HCT116 (cell line): ENCODE measurements at regions not wholly inside any gene's neighbourhood (a gene's known extent, or its start where the extent isn't known, plus 50 kb on each side); places are given as distances from the start of the nearest gene placed in this dataset.

Experiments used
- ATAC-seq: fragments of 200-7000 bp; cut with Tn5 transposase; 2 replicates; pipeline ENCODE4 v1.9.1; 2020; ENCODE audit warnings: mild to moderate bottlenecking, moderate library complexity
- BruUV-seq: library from RNA; stranded (reverse); fragments of 400-500 nt; replicated peaks from 2 replicates; lab custom pipeline; 2021; lab: Mats Ljungman, UMichigan
- CTCF ChIA-PET: fragments of 300-600 bp; sonication (Branson Sonifier 250); formaldehyde crosslinking; loops from one replicate; lab custom pipeline; 2021; ENCODE audit warnings: antibody characterized with exemption; lab: Charles Lee
- POLR2A ChIA-PET: fragments of 300-600, 350-600 bp; sonication (Branson Sonifier 250); formaldehyde crosslinking; loops from one replicate; lab custom pipeline; 2021; ENCODE audit warnings: antibody characterized with exemption; lab: Charles Lee
- RAD21 ChIA-PET, 2 experiments: fragments of 300-600 bp; sonication (Branson Sonifier 250); formaldehyde crosslinking; loops; one replicate each; lab custom pipeline; 2023; ENCODE audit warnings: low total read pairs in 2 of 2; ENCODE audit not compliant: uncharacterized antibody in 2 of 2, unreplicated experiment in 2 of 2, low non-redundant PET in 1 of 2; lab: Charles Lee
- DNase-seq: peaks from one replicate; pipeline ENCODE4 v3.0.0-alpha.2; 2010; ENCODE audit warnings: low read depth, low spot score
- H2AFZ ChIP-seq: fragments of 200-600 bp; shearing (Covaris generic), sonication (generic); 2 replicates; pipeline ENCODE4 v1.6.1; 2017; ENCODE audit warnings: low read depth, mixed run types, mixed read lengths, antibody characterized with exemption, low read length; ENCODE audit not compliant: poor library complexity, severe bottlenecking
- H3K27ac ChIP-seq: 2 replicates; pipeline ENCODE4 v1.5.1; 2012; ENCODE audit warnings: low read depth, low read length
- H3K27me3 ChIP-seq: fragments of 200-600 bp; sonication (generic); 2 replicates; pipeline ENCODE4 v1.6.1; 2016; ENCODE audit warnings: mixed run types, low read length, mixed read lengths; ENCODE audit not compliant: insufficient read depth
- H3K36me3 ChIP-seq, 2 experiments: fragments of 200-500 bp in 1 of 2; fragments of 200-600 bp in 1 of 2; sonication (Bioruptor generic) in 1 of 2; sonication (generic) in 1 of 2; 2 replicates each; pipeline versions ENCODE4 v1.5.1 to v1.6.1; 2014 to 2016; ENCODE audit warnings: low read length in 2 of 2, inconsistent platforms in 1 of 2, mixed read lengths in 1 of 2, mixed run types in 1 of 2; ENCODE audit not compliant: insufficient read depth in 2 of 2, control insufficient read depth in 1 of 2
- H3K4me1 ChIP-seq, 2 experiments: fragments of 200-600 bp in 1 of 2; sonication (generic) in 1 of 2; 2 replicates each; pipeline versions ENCODE4 v1.5.1 to v1.6.1; 2012 to 2017; ENCODE audit warnings: low read length in 2 of 2, inconsistent platforms in 1 of 2, mild to moderate bottlenecking in 1 of 2, mixed read lengths in 1 of 2, mixed run types in 1 of 2, moderate library complexity in 1 of 2; ENCODE audit not compliant: insufficient read depth in 2 of 2, control insufficient read depth in 1 of 2
- H3K4me2 ChIP-seq: fragments of 200-600 bp; sonication (generic); 2 replicates; pipeline ENCODE4 v1.6.1; 2017; ENCODE audit warnings: mixed run types, low read length, mixed read lengths
- H3K4me3 ChIP-seq, 2 experiments: fragments of 200-600 bp in 1 of 2; sonication (generic) in 1 of 2; replicated peaks in 1 of 2; 2 replicates each; pipeline ENCODE4 v1.5.1; 2011 to 2016; ENCODE audit warnings: low read length in 2 of 2, control low read depth in 1 of 2, low read depth in 1 of 2, mild to moderate bottlenecking in 1 of 2, mixed read lengths in 1 of 2, mixed run types in 1 of 2
- H3K79me2 ChIP-seq: fragments of 200-600 bp; sonication (generic); 2 replicates; pipeline ENCODE4 v1.6.1; 2017; ENCODE audit warnings: mild to moderate bottlenecking, mixed run types, low read length, moderate library complexity, mixed read lengths; ENCODE audit not compliant: insufficient read depth
- H3K9ac ChIP-seq: fragments of 200-600 bp; sonication (generic); 2 replicates; pipeline ENCODE4 v1.6.1; 2016; ENCODE audit warnings: low read length, mixed read lengths
- H3K9me2 ChIP-seq: fragments of 200-600 bp; sonication (generic), shearing (Covaris generic); 2 replicates; pipeline ENCODE4 v1.6.1; 2017; ENCODE audit warnings: mixed run types, mild to moderate bottlenecking, moderate library complexity; ENCODE audit not compliant: insufficient read depth
- H3K9me3 ChIP-seq, 2 experiments: fragments of 200-500 bp in 1 of 2; fragments of 200-600 bp in 1 of 2; sonication (Bioruptor generic) in 1 of 2; sonication (generic) in 1 of 2; 2 replicates each; pipeline ENCODE4 v1.6.1; 2014 to 2017; ENCODE audit warnings: low read length in 2 of 2, mixed read lengths in 2 of 2, inconsistent platforms in 1 of 2, low read depth in 1 of 2, mild to moderate bottlenecking in 1 of 2, mixed run types in 1 of 2, moderate library complexity in 1 of 2; ENCODE audit not compliant: control insufficient read depth in 1 of 2, insufficient read depth in 1 of 2
- H4K20me1 ChIP-seq: fragments of 200-600 bp; sonication (generic), shearing (Covaris generic); 2 replicates; pipeline ENCODE4 v1.6.1; 2017; ENCODE audit warnings: mixed run types, mild to moderate bottlenecking, moderate library complexity; ENCODE audit not compliant: insufficient read depth
- ATF3 ChIP-seq: IDR thresholded peaks from 2 replicates; pipeline ENCODE4 v1.6.1; 2012
- CTCF ChIP-seq, 3 experiments: fragments of 200-600 bp in 1 of 3; sonication (generic) in 1 of 3; IDR thresholded peaks in 2 of 3; conservative IDR thresholded peaks in 1 of 3; 2 replicates each; pipeline ENCODE4 v1.5.1; 2012 to 2017; ENCODE audit warnings: low read depth in 2 of 3, low read length in 2 of 3, antibody characterized with exemption in 1 of 3, borderline replicate concordance in 1 of 3, control low read depth in 1 of 3, mild to moderate bottlenecking in 1 of 3, mixed read lengths in 1 of 3, mixed run types in 1 of 3, moderate library complexity in 1 of 3; ENCODE audit not compliant: insufficient read depth in 1 of 3
- ELF1 ChIP-seq: IDR thresholded peaks from 2 replicates; pipeline ENCODE4 v1.6.1; 2012; ENCODE audit warnings: low read depth, borderline replicate concordance
- EZH2 ChIP-seq: fragments of 200-600 bp; sonication (generic); IDR thresholded peaks from 2 replicates; pipeline ENCODE4 v1.6.1; 2017; ENCODE audit warnings: antibody characterized with exemption, mixed run types
- FOSL1 ChIP-seq: IDR thresholded peaks from 2 replicates; pipeline ENCODE4 v1.6.1; 2012; ENCODE audit warnings: low read depth
- POLR2AphosphoS5 ChIP-seq: IDR thresholded peaks from 2 replicates; pipeline ENCODE4 v1.6.1; 2011; ENCODE audit warnings: mild to moderate bottlenecking, low read depth, low read length, moderate library complexity
- TCF7L2 ChIP-seq: IDR thresholded peaks from 2 replicates; pipeline ENCODE4 v1.7.0; 2011; ENCODE audit warnings: borderline replicate concordance, inconsistent platforms; ENCODE audit not compliant: insufficient read depth, insufficient read length; ENCODE audit errors: extremely low read depth
- intact Hi-C: fragments of 100-400 bp; cut with micrococcal nuclease; formaldehyde crosslinking; loops from 2 replicates; pipeline ENCODE4 v1.10.0; 2022
- TF ChIP-seq, protein P1 (sequence below): IDR thresholded peaks from 2 replicates; pipeline ENCODE4 v1.6.1; 2012; ENCODE audit warnings: low read depth
- TF ChIP-seq, protein P2 (sequence below): IDR thresholded peaks from 2 replicates; pipeline ENCODE4 v1.6.1; 2012

GRCh38 chr22:22348127-22348814 is 103.7 kb downstream of the VPREB1 start:
- RAD21 ChIA-PET, result no interaction called here
- Histone ChIP-seq H3K36me3 (no peaks in the 10 kb centered on the region), H3K4me2 (no peak overlapping the region), H2AFZ (no peak overlapping the region), H3K9me2 (no peaks in the 10 kb centered on the region), H3K79me2 (no peaks in the 10 kb centered on the region), H3K27ac (no peak overlapping the region), H3K4me3 (no peak overlapping the region), H4K20me1 (no peaks in the 10 kb centered on the region), H3K9me3 (no peaks in the 10 kb centered on the region), H3K4me1 (peaks cover 3 to 5% of the 10 kb centered on the region in 2 experiments; a peak in 2 of 4 replicates), H3K9ac (no peak overlapping the region), H3K27me3 (peaks cover 25% of the 10 kb centered on the region)
- ATAC-seq (peak; percentile 95), DNase-seq (peak; percentile 26)
- intact Hi-C loops, result loop anchor here (10.0 kb wide), 1 partner anchor 143 kb away; no protein-coding TSS in a partner anchor
- CTCF ChIA-PET, result interaction anchor here (0.7 to 1.2 kb wide), 8 partner anchors 9 to 529 kb away, joined by 3 to 9 read pairs (median 3); no protein-coding TSS in a partner anchor
- peak; percentile 68 for TF ChIP-seq TCF7L2
- peak; percentile 31 to 49 (median 42); a peak in 5 of 6 replicates for TF ChIP-seq CTCF (IDR thresholded peaks at IDR 0.05 in 2 of 3, conservative IDR thresholded peaks at IDR 0.05 in 1 of 3; ENCODE audit: borderline replicate concordance in 1 of 3, insufficient read depth in 1 of 3, low read depth in 2 of 3, low read length in 2 of 3)
- TF ChIP-seq ELF1, result no peak
- BruUV-seq, result no TSS peak
- POLR2A ChIA-PET, result no interaction called here

DNA sequence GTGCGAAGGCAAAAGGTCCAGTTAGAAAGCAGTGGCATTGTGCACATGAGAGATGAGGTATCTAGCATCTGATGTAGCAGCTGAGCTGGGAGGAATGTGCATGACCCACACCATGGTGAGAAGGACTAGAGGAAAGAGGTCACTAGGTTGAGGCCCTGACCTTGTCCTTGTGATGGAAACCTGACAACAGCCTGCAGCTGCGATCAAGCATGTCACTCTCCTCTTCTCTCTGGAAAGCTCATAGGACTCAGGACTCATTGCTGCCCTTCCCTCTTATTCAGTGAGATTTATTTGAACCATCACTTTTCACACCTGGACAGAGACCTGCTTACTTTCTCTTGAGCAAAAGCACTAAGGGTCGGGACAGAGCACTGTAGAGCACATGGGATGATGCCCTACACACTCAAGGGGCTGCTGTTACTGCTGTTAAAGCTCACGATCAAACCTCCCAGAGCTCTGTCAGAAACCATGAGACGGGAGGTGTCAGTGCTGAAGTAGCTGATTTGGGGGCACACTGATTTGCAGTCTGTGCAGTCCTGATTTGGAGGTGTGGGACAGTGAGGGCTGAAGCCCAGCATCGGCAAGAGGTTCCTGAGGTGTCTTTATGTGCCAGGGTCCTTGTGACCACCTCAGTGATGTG is 104.3 kb downstream of the VPREB1 start:
- RAD21 ChIA-PET, result no interaction called here
- H4K20me1 ChIP-seq, result no peaks in the 10 kb centered on the region
- no peak for DNase-seq
- H3K27me3 ChIP-seq, result peaks cover 25% of the 10 kb centered on the region
- no peak overlapping the region for H3K4me2 ChIP-seq
- ATAC-seq, result no peak
- H3K36me3 ChIP-seq, result no peaks in the 10 kb centered on the region
- H3K9me3 ChIP-seq, result no peaks in the 10 kb centered on the region
- no peak overlapping the region for H3K27ac ChIP-seq
- no peaks in the 10 kb centered on the region for H3K79me2 ChIP-seq
- H2AFZ ChIP-seq, result no peak overlapping the region
- peaks cover 3 to 5% of the 10 kb centered on the region in 2 experiments; a peak in 2 of 4 replicates for H3K4me1 ChIP-seq
- TF ChIP-seq POLR2AphosphoS5, result no peak
- TF ChIP-seq EZH2, result no peak
- no peak for TF ChIP-seq FOSL1
- TF ChIP-seq, protein P1, sequence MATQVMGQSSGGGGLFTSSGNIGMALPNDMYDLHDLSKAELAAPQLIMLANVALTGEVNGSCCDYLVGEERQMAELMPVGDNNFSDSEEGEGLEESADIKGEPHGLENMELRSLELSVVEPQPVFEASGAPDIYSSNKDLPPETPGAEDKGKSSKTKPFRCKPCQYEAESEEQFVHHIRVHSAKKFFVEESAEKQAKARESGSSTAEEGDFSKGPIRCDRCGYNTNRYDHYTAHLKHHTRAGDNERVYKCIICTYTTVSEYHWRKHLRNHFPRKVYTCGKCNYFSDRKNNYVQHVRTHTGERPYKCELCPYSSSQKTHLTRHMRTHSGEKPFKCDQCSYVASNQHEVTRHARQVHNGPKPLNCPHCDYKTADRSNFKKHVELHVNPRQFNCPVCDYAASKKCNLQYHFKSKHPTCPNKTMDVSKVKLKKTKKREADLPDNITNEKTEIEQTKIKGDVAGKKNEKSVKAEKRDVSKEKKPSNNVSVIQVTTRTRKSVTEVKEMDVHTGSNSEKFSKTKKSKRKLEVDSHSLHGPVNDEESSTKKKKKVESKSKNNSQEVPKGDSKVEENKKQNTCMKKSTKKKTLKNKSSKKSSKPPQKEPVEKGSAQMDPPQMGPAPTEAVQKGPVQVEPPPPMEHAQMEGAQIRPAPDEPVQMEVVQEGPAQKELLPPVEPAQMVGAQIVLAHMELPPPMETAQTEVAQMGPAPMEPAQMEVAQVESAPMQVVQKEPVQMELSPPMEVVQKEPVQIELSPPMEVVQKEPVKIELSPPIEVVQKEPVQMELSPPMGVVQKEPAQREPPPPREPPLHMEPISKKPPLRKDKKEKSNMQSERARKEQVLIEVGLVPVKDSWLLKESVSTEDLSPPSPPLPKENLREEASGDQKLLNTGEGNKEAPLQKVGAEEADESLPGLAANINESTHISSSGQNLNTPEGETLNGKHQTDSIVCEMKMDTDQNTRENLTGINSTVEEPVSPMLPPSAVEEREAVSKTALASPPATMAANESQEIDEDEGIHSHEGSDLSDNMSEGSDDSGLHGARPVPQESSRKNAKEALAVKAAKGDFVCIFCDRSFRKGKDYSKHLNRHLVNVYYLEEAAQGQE, result no peak
- TF ChIP-seq, protein P2, sequence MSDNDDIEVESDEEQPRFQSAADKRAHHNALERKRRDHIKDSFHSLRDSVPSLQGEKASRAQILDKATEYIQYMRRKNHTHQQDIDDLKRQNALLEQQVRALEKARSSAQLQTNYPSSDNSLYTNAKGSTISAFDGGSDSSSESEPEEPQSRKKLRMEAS, result no peak
- TF ChIP-seq TCF7L2, result no peak
- no peak for TF ChIP-seq ATF3
- TF ChIP-seq, all 23 proteins: peak for 0
- BruUV-seq, result no TSS peak
- Histone ChIP-seq H3K9me2 (no peaks in the 10 kb centered on the region), H3K4me3 (no peak overlapping the region), H3K9ac (no peak overlapping the region)
- POLR2A ChIA-PET, result no interaction called here
- CTCF ChIA-PET, result interaction anchor here (0.8 to 1.2 kb wide), 6 partner anchors 8 to 147 kb away, joined by 3 to 9 read pairs (median 3); no protein-coding TSS in a partner anchor
- intact Hi-C loops, result loop anchor here (1.0 to 10.0 kb wide), 2 partner anchors 48 to 144 kb away; no protein-coding TSS in a partner anchor
